ENCODE measurements at regions not wholly inside any gene's neighbourhood (a gene's known extent, or its start where the extent isn't known, plus 50 kb on each side); places are given as distances from the start of the nearest gene placed in this dataset.
"Not testable (repeated sequence)": the region's sequence is repeated elsewhere in the genome, so short reads cannot be mapped to it uniquely, and the experiment has no call there.

GRCh38 chr6:141482796-141483597 is 649.7 kb upstream of the GJE1 start:
- DNase-seq: peak; percentile 78

- DNase-seq: no peak
Observed at GRCh38 chr6:141475259-141475658, 657.5 kb upstream of the GJE1 start.

- DNase-seq: no peak
Observed at GRCh38 chr6:141472162-141472928, 660.4 kb upstream of the GJE1 start.

GRCh38 chr6:141470810-141471209 is 661.9 kb upstream of the GJE1 start:
- no peak for DNase-seq

- no peak for DNase-seq
Observed at GRCh38 chr6:141467881-141468280, 664.8 kb upstream of the GJE1 start.

GRCh38 chr6:141467041-141467440 is 665.7 kb upstream of the GJE1 start:
- no peak for DNase-seq

GRCh38 chr6:141464896-141465295 is 667.8 kb upstream of the GJE1 start:
- DNase-seq: no peak

GRCh38 chr6:141464490-141464889 is 668.2 kb upstream of the GJE1 start:
- DNase-seq: peak; percentile 97

- DNase-seq: no peak
Observed at GRCh38 chr6:141463237-141463977, 669.3 kb upstream of the GJE1 start.

GRCh38 chr6:141460743-141461484 is 671.8 kb upstream of the GJE1 start:
- peak; percentile 15 for DNase-seq

GRCh38 chr6:141460245-141460644 is 672.5 kb upstream of the GJE1 start:
- DNase-seq: not testable (repeated sequence)

- not testable (repeated sequence) for DNase-seq
Observed at GRCh38 chr6:141457984-141458383, 674.7 kb upstream of the GJE1 start.

- no peak for DNase-seq
Observed at GRCh38 chr6:141452354-141452686, 680.4 kb upstream of the GJE1 start.

GRCh38 chr6:141451511-141452353 is 681.0 kb upstream of the GJE1 start:
- peak; percentile 31 for DNase-seq

GRCh38 chr6:141451181-141451510 is 681.6 kb upstream of the GJE1 start:
- DNase-seq: no peak

- DNase-seq: no peak
Observed at GRCh38 chr6:141445928-141446628, 686.6 kb upstream of the GJE1 start.

- no peak for DNase-seq
Observed at GRCh38 chr6:141443668-141444289, 688.9 kb upstream of the GJE1 start.

GRCh38 chr6:141443032-141443431 is 689.7 kb upstream of the GJE1 start:
- no peak for DNase-seq

GRCh38 chr6:141439513-141439912 is 693.2 kb upstream of the GJE1 start:
- DNase-seq: no peak

- DNase-seq: no peak
Observed at GRCh38 chr6:141437685-141438084, 695.0 kb upstream of the GJE1 start.

GRCh38 chr6:141437011-141437410 is 695.7 kb upstream of the GJE1 start:
- no peak for DNase-seq

All from NCI-H1105 treated with DMSO at 0.1 percent for 48 hours (cell line).